HepG2 (cell line): ENCODE measurements at regions not wholly inside any gene's neighbourhood (a gene's known extent, or its start where the extent isn't known, plus 50 kb on each side); places are given as distances from the start of the nearest gene placed in this dataset.

ENCODE experiments used
- ATAC-seq: fragments of 200-7000 bp; cut with Tn5 transposase; 3 replicates; pipeline ENCODE4 v1.9.1; 2020; ENCODE audit warnings: mild to moderate bottlenecking, moderate library complexity
- BruUV-seq: library from RNA; stranded (reverse); fragments of 400-500 nt; replicated peaks from 2 replicates; lab custom pipeline; 2021; lab: Mats Ljungman, UMichigan
- CTCF ChIA-PET: fragments of 300-600 bp; formaldehyde crosslinking; extraction: SDS; loops from one replicate; lab custom pipeline; 2021; ENCODE audit warnings: low total read pairs, inconsistent platforms, low intra/inter-chr PET ratio; lab: Yijun Ruan, JAX
- POLR2A ChIA-PET: fragments of 350-600 bp; sonication (Branson Sonifier 250); formaldehyde crosslinking; loops from one replicate; lab custom pipeline; 2020; ENCODE audit warnings: antibody characterized with exemption, inconsistent platforms; lab: Yijun Ruan, JAX
- DNase-seq: peaks from one replicate; pipeline ENCODE4 v3.0.0-alpha.2; 2015; ENCODE audit warnings: low spot score
- FAIRE-seq: peaks from 3 replicates; lab custom pipeline; 2011; peaks lifted over from hg19 to GRCh38; lab: Jason Lieb, UNC
- H2AFZ ChIP-seq: one replicate; pipeline ENCODE4 v1.6.1; 2011; ENCODE audit warnings: low read length, inconsistent platforms
- H3K27ac ChIP-seq: fragments of 300-600 bp; 3 replicates; pipeline ENCODE4 v1.8.0; 2011; ENCODE audit warnings: mixed run types, mild to moderate bottlenecking, mixed read lengths, low read length, inconsistent platforms; ENCODE audit not compliant: insufficient read depth; ENCODE audit errors: extremely low read length
- H3K27me3 ChIP-seq, 2 experiments: fragments of 200-600 bp in 1 of 2; 2 replicates in 1 of 2; 3 replicates in 1 of 2; pipeline versions ENCODE4 v1.6.0 to v1.8.0; 2011; ENCODE audit warnings: low read length in 2 of 2, mild to moderate bottlenecking in 2 of 2, moderate library complexity in 2 of 2, inconsistent platforms in 1 of 2; ENCODE audit not compliant: insufficient read depth in 2 of 2, control insufficient read depth in 1 of 2
- H3K36me3 ChIP-seq, 2 experiments: fragments of 200-600 bp in 1 of 2; replicated peaks in 1 of 2; 2 replicates in 1 of 2; 3 replicates in 1 of 2; pipeline versions ENCODE4 v1.5.1 to v1.8.0; 2011; ENCODE audit warnings: low read length in 2 of 2, inconsistent platforms in 1 of 2; ENCODE audit not compliant: insufficient read depth in 2 of 2, control insufficient read depth in 1 of 2
- H3K4me1 ChIP-seq: 2 replicates; pipeline ENCODE4 v1.5.1; 2012; ENCODE audit warnings: low read length, inconsistent platforms; ENCODE audit not compliant: insufficient read depth
- H3K4me2 ChIP-seq: 2 replicates; pipeline ENCODE4 v1.6.0; 2011; ENCODE audit warnings: low read depth, low read length, inconsistent platforms
- H3K4me3 ChIP-seq, 3 experiments: fragments of 200-600 bp in 1 of 3; sonication (generic), shearing (Covaris generic) in 1 of 3; replicated peaks in 1 of 3; 2 replicates each; pipeline ENCODE4 v1.5.1; 2011 to 2016; ENCODE audit warnings: low read length in 3 of 3, inconsistent platforms in 2 of 3, low read depth in 2 of 3, mild to moderate bottlenecking in 2 of 3, control low read depth in 1 of 3, mixed read lengths in 1 of 3; ENCODE audit not compliant: insufficient read depth in 1 of 3
- H3K79me2 ChIP-seq: one replicate; pipeline ENCODE4 v1.6.1; 2011; ENCODE audit warnings: low read length, inconsistent platforms; ENCODE audit not compliant: insufficient read depth
- H3K9ac ChIP-seq: 2 replicates; pipeline ENCODE4 v1.6.0; 2011; ENCODE audit warnings: mild to moderate bottlenecking, low read depth, low read length, inconsistent platforms; ENCODE audit not compliant: insufficient read depth
- H3K9me3 ChIP-seq: 2 replicates; pipeline ENCODE4 v1.5.1; 2012; ENCODE audit warnings: mild to moderate bottlenecking, low read length
- H4K20me1 ChIP-seq: 2 replicates; pipeline ENCODE4 v1.6.0; 2011; ENCODE audit warnings: inconsistent platforms, mild to moderate bottlenecking, low read length, moderate library complexity; ENCODE audit not compliant: insufficient read depth
- CC2D1A ChIP-seq: sonication (generic); formaldehyde crosslinking; IDR thresholded peaks from 2 replicates; pipeline ENCODE4 v1.8.1; 2023; ENCODE audit warnings: mild to moderate bottlenecking, missing genetic modification reagents
- ETV5 ChIP-seq: IDR thresholded peaks from 2 replicates; pipeline ENCODE4 v1.6.1; 2018; ENCODE audit warnings: missing biosample characterization, missing genetic modification reagents, inconsistent platforms, borderline replicate concordance
- FOXK2 ChIP-seq: fragments of 450-650 bp; IDR thresholded peaks from 2 replicates; pipeline ENCODE4 v1.6.1; 2016
- JDP2 ChIP-seq: sonication (generic); formaldehyde crosslinking; IDR thresholded peaks from 2 replicates; pipeline ENCODE4 v1.8.1; 2022; ENCODE audit warnings: missing genetic modification reagents, borderline replicate concordance
- KDM6A ChIP-seq: IDR thresholded peaks from 2 replicates; pipeline ENCODE4 v1.6.1; 2016; ENCODE audit warnings: low read depth
- MBD4 ChIP-seq: IDR thresholded peaks from 2 replicates; pipeline ENCODE4 v1.6.1; 2012; ENCODE audit warnings: low read length, inconsistent platforms, borderline replicate concordance
- MTA1 ChIP-seq: sonication (generic); formaldehyde crosslinking; IDR thresholded peaks from 2 replicates; pipeline ENCODE4 v1.4.0; 2020; ENCODE audit warnings: missing genetic modification reagents, mild to moderate bottlenecking, borderline replicate concordance
- NCOA5 ChIP-seq: sonication (generic); formaldehyde crosslinking; IDR thresholded peaks from 2 replicates; pipeline ENCODE4 v1.4.0; 2020; ENCODE audit warnings: missing genetic modification reagents
- RBM39 ChIP-seq: fragments of 200-400 bp; formaldehyde crosslinking; IDR thresholded peaks from one replicate; pipeline ENCODE4 v1.6.1; 2018; ENCODE audit warnings: antibody characterized with exemption, mild to moderate bottlenecking, low read depth, low read length; ENCODE audit not compliant: poor library complexity, severe bottlenecking
- RFX5 ChIP-seq: IDR thresholded peaks from 2 replicates; pipeline ENCODE4 v1.6.1; 2011; ENCODE audit warnings: low read depth, low read length, improper control_type of control experiment
- RXRB ChIP-seq: IDR thresholded peaks from 2 replicates; pipeline ENCODE4 v1.6.1; 2016; ENCODE audit warnings: borderline replicate concordance, missing genetic modification reagents, missing compliant biosample characterization
- ZNF142 ChIP-seq: sonication (generic); formaldehyde crosslinking; IDR thresholded peaks from 2 replicates; pipeline ENCODE4 v1.4.0; 2020; ENCODE audit warnings: missing genetic modification reagents
- ZNF713 ChIP-seq: sonication (generic); formaldehyde crosslinking; IDR thresholded peaks from 2 replicates; pipeline ENCODE4 v1.4.0; 2020; ENCODE audit warnings: mild to moderate bottlenecking, missing genetic modification reagents
- WGBS: methylation state at CpG from one replicate; pipeline ENCODE4 v1.1.6; 2017; ENCODE audit warnings: low lambda C conversion rate; 5-methylcytosine and 5-hydroxymethylcytosine counted together
- in situ Hi-C: cut with HindIII; loops from 2 replicates; pipeline ENCODE4 v1.10.0; 2017; ENCODE audit warnings: low pct_unique_long_range_greater_than_20kb; ENCODE audit not compliant: extremely low pct_ligation_motif_present
- intact Hi-C: fragments of 100-400 bp; cut with micrococcal nuclease; formaldehyde crosslinking; loops from one replicate; pipeline ENCODE4 v1.10.0; 2022; ENCODE audit not compliant: unreplicated experiment

- FAIRE-seq (no peak), ATAC-seq (no peak), DNase-seq (no peak)
- Histone ChIP-seq H3K27ac (no peak overlapping the region), H3K4me1 (no peaks in the 10 kb centered on the region), H3K9ac (no peak overlapping the region), H3K4me3 (no peak overlapping the region), H2AFZ (no peak overlapping the region), H3K27me3 (no peaks in the 10 kb centered on the region), H3K9me3 (no peaks in the 10 kb centered on the region), H3K4me2 (no peak overlapping the region), H4K20me1 (no peaks in the 10 kb centered on the region), H3K36me3 (no peaks in the 10 kb centered on the region), H3K79me2 (no peaks in the 10 kb centered on the region)
- POLR2A ChIA-PET: no interaction called here
- TF ChIP-seq KDM6A (no peak), MTA1 (no peak), JDP2 (CRISPR knock-in tag) (no peak), ZNF142 (no peak), RXRB (CRISPR knock-in tag) (no peak), FOXK2 (no peak), MBD4 (no peak), ETV5 (CRISPR knock-in tag) (no peak), RFX5 (no peak), RBM39 (no peak), CC2D1A (CRISPR knock-in tag) (no peak), NCOA5 (CRISPR knock-in tag) (no peak), ZNF713 (CRISPR knock-in tag) (no peak)
- 0% methylated on average over 1 of the region's 1 CpG for WGBS
- no TSS peak for BruUV-seq
- in situ Hi-C loops: no loop called here
- CTCF ChIA-PET: no interaction called here
- intact Hi-C loops: no loop called here
Measured at GRCh38 chr7:49669285-49669684, 104.2 kb upstream of the VWC2 start.
